ENCODE measurements at regions not wholly inside any gene's neighbourhood (a gene's known extent, or its start where the extent isn't known, plus 50 kb on each side); places are given as distances from the start of the nearest gene placed in this dataset.

GRCh38 chr20:55067158-55067825 lies 591.9 kb downstream of the DOK5 start:
- in situ Hi-C loops (cut with MboI; ENCODE audit: low pct_unique_long_range_greater_than_20kb, low sequenced_read_pairs, unreplicated experiment) = no loop called here
- DNase-seq (ENCODE audit: low spot score) = no peak
- no peak for TF ChIP-seq CTCF (IDR thresholded peaks at IDR 0.05; ENCODE audit: extremely low read depth, insufficient read depth, missing control alignments)

- in situ Hi-C loops (cut with MboI; ENCODE audit: low pct_unique_long_range_greater_than_20kb, low sequenced_read_pairs, unreplicated experiment) = no loop called here
- DNase-seq (ENCODE audit: low spot score) = no peak
Measured at GRCh38 chr20:55058938-55059337, 583.5 kb downstream of the DOK5 start.

GRCh38 chr20:55057779-55058415 lies 582.5 kb downstream of the DOK5 start:
- DNase-seq (ENCODE audit: low spot score) = no peak
- TF ChIP-seq CTCF (IDR thresholded peaks at IDR 0.05; ENCODE audit: extremely low read depth, insufficient read depth, missing control alignments) = no peak
- in situ Hi-C loops (cut with MboI; ENCODE audit: low pct_unique_long_range_greater_than_20kb, low sequenced_read_pairs, unreplicated experiment) = no loop called here

More at GRCh38 chr20:55058938-55059337, 583.5 kb downstream of the DOK5 start:
- TF ChIP-seq CTCF (IDR thresholded peaks at IDR 0.05; ENCODE audit: extremely low read depth, insufficient read depth, missing control alignments) = no peak

- DNase-seq (ENCODE audit: low spot score) = no peak
- TF ChIP-seq CTCF (IDR thresholded peaks at IDR 0.05; ENCODE audit: extremely low read depth, insufficient read depth, missing control alignments) = no peak
- in situ Hi-C loops (cut with MboI; ENCODE audit: low pct_unique_long_range_greater_than_20kb, low sequenced_read_pairs, unreplicated experiment) = no loop called here
Measured at GRCh38 chr20:55054453-55054852, 579.1 kb downstream of the DOK5 start.

GRCh38 chr20:55053389-55053788 lies 578.0 kb downstream of the DOK5 start:
- no peak for TF ChIP-seq CTCF (IDR thresholded peaks at IDR 0.05; ENCODE audit: extremely low read depth, insufficient read depth, missing control alignments)
- DNase-seq (ENCODE audit: low spot score) = no peak
- in situ Hi-C loops (cut with MboI; ENCODE audit: low pct_unique_long_range_greater_than_20kb, low sequenced_read_pairs, unreplicated experiment) = no loop called here

- no peak for DNase-seq (ENCODE audit: low spot score)
- in situ Hi-C loops (cut with MboI; ENCODE audit: low pct_unique_long_range_greater_than_20kb, low sequenced_read_pairs, unreplicated experiment) = no loop called here
- TF ChIP-seq CTCF (IDR thresholded peaks at IDR 0.05; ENCODE audit: extremely low read depth, insufficient read depth, missing control alignments) = no peak
Measured at GRCh38 chr20:55052459-55052858, 577.1 kb downstream of the DOK5 start.

Measured in GM13977 (cell line).